A673 (cell line): ENCODE measurements at regions not wholly inside any gene's neighbourhood (a gene's known extent, or its start where the extent isn't known, plus 50 kb on each side); places are given as distances from the start of the nearest gene placed in this dataset.

Source experiments
- BruUV-seq: library from RNA; stranded (reverse); fragments of 400-500 nt; replicated peaks from 2 replicates; lab custom pipeline; 2021; lab: Mats Ljungman, UMichigan
- CTCF ChIA-PET: fragments of 300-600 bp; sonication (Branson Sonifier 250); formaldehyde crosslinking; loops from one replicate; lab custom pipeline; 2022; ENCODE audit warnings: antibody characterized with exemption; lab: Charles Lee
- POLR2A ChIA-PET: fragments of 300-600 bp; sonication (Branson Sonifier 250); formaldehyde crosslinking; loops from one replicate; lab custom pipeline; 2022; ENCODE audit warnings: antibody characterized with exemption; ENCODE audit not compliant: low non-redundant PET; lab: Charles Lee
- DNase-seq: peaks from one replicate; pipeline ENCODE4 v3.0.0-alpha.2; 2015; ENCODE audit warnings: low spot score
- H3K27ac ChIP-seq: fragments of 200-600 bp; sonication (generic); 2 replicates; pipeline ENCODE4 v1.5.1; 2016; ENCODE audit warnings: mixed run types, low read depth, mild to moderate bottlenecking, mixed read lengths, antibody characterized with exemption, low read length; ENCODE audit not compliant: poor library complexity, severe bottlenecking
- H3K27me3 ChIP-seq: fragments of 200-600 bp; sonication (generic); replicated peaks from 2 replicates; pipeline ENCODE4 v1.6.1; 2017; ENCODE audit warnings: mixed run types, low read depth, mild to moderate bottlenecking, mixed read lengths, antibody characterized with exemption, low read length; ENCODE audit not compliant: insufficient read depth, poor library complexity
- H3K36me3 ChIP-seq: fragments of 200-600 bp; sonication (generic); 2 replicates; pipeline ENCODE4 v1.6.1; 2016; ENCODE audit warnings: mixed run types, mild to moderate bottlenecking, mixed read lengths, antibody characterized with exemption, low read length; ENCODE audit not compliant: insufficient read depth, poor library complexity, severe bottlenecking
- H3K4me1 ChIP-seq: fragments of 200-600 bp; sonication (generic); 2 replicates; pipeline ENCODE4 v1.6.1; 2017; ENCODE audit warnings: mixed run types, mild to moderate bottlenecking, mixed read lengths, antibody characterized with exemption, low read length; ENCODE audit not compliant: insufficient read depth, poor library complexity, severe bottlenecking
- H3K4me3 ChIP-seq: fragments of 200-600 bp; sonication (generic); 2 replicates; pipeline ENCODE4 v1.5.1; 2016; ENCODE audit warnings: low read depth, mixed run types, mild to moderate bottlenecking, mixed read lengths, low read length; ENCODE audit not compliant: poor library complexity, severe bottlenecking
- H3K9me3 ChIP-seq: fragments of 200-600 bp; sonication (generic); 2 replicates; pipeline ENCODE4 v1.6.1; 2016; ENCODE audit warnings: mixed run types, low read depth, mild to moderate bottlenecking, mixed read lengths, antibody characterized with exemption, low read length; ENCODE audit not compliant: poor library complexity, severe bottlenecking
- CTCF ChIP-seq: fragments of 300-800, 200-600 bp; sonication (generic); conservative IDR thresholded peaks from 2 replicates; pipeline ENCODE4 v1.5.1; 2017; ENCODE audit warnings: low read depth, mild to moderate bottlenecking, antibody characterized with exemption, low read length, moderate library complexity, mixed read lengths
- EZH2 ChIP-seq: fragments of 200-600 bp; sonication (generic); IDR thresholded peaks from 2 replicates; pipeline ENCODE4 v1.6.1; 2017; ENCODE audit warnings: borderline replicate concordance, low read depth, mild to moderate bottlenecking, mixed read lengths, antibody characterized with exemption, low read length; ENCODE audit not compliant: poor library complexity, severe bottlenecking
- intact Hi-C: fragments of 100-400 bp; cut with micrococcal nuclease; formaldehyde crosslinking; loops from one replicate; pipeline ENCODE4 v1.10.0; 2022; ENCODE audit not compliant: unreplicated experiment

GRCh38 chr7:135858379-135858778, 109.8 kb upstream of the FAM180A start:
- TF ChIP-seq CTCF: no peak
- peaks cover 11% of the 10 kb centered on the region for H3K4me1 ChIP-seq
- H3K4me3 ChIP-seq: no peak overlapping the region
- ChIA-PET CTCF (no interaction called here), POLR2A (no interaction called here)
- no peaks in the 10 kb centered on the region for H3K36me3 ChIP-seq
- no peak overlapping the region for H3K27ac ChIP-seq
- H3K27me3 ChIP-seq: no peaks in the 10 kb centered on the region
- intact Hi-C loops: no loop called here
- no peak for DNase-seq
- no peaks in the 10 kb centered on the region for H3K9me3 ChIP-seq
- BruUV-seq: no TSS peak

- no peaks in the 10 kb centered on the region for H3K27me3 ChIP-seq
- intact Hi-C loops: no loop called here
- H3K27ac ChIP-seq: no peak overlapping the region
- ChIA-PET CTCF (no interaction called here), POLR2A (no interaction called here)
- no peak for DNase-seq
- H3K4me1 ChIP-seq: peaks cover 11% of the 10 kb centered on the region
- H3K36me3 ChIP-seq: no peaks in the 10 kb centered on the region
- TF ChIP-seq EZH2: no peak
- TF ChIP-seq CTCF: no peak
- BruUV-seq: no TSS peak
- H3K4me3 ChIP-seq: no peak overlapping the region
- H3K9me3 ChIP-seq: no peaks in the 10 kb centered on the region
These were observed 109.1 kb upstream of the FAM180A start for GRCh38 chr7:135857519-135858274.

- Histone ChIP-seq H3K4me3 (no peak overlapping the region), H3K36me3 (no peaks in the 10 kb centered on the region), H3K27me3 (no peaks in the 10 kb centered on the region), H3K27ac (no peak overlapping the region), H3K4me1 (peaks cover 11% of the 10 kb centered on the region), H3K9me3 (no peaks in the 10 kb centered on the region)
- ChIA-PET POLR2A (no interaction called here), CTCF (interaction anchor here (0.8 kb wide), 1 partner anchor 120 kb away, joined by 3 read pairs; the partner anchor contains the start of gene MTPN)
- no TSS peak for BruUV-seq
- intact Hi-C loops: no loop called here
- no peak for DNase-seq
- TF ChIP-seq CTCF (no peak), EZH2 (no peak)
These were observed 107.9 kb upstream of the FAM180A start for GRCh38 chr7:135856356-135857144.
